Immature natural killer cell (primary cell): ENCODE measurements at regions not wholly inside any gene's neighbourhood (a gene's known extent, or its start where the extent isn't known, plus 50 kb on each side); places are given as distances from the start of the nearest gene placed in this dataset.
A peak's percentile ranks its signal among the peaks of the same experiment; 100 is the strongest.

ENCODE experiments used
- DNase-seq, 3 donors: peaks; one replicate each; pipeline ENCODE4 v3.0.0; 2022; ENCODE audit warnings: mixed read lengths in 1 of 3
- H3K27ac Mint-ChIP-seq, 6 donors: one replicate each; pipeline ENCODE4 v1.8.0; 2020; ENCODE audit warnings: mixed read lengths in 6 of 6, mild to moderate bottlenecking in 5 of 6, inconsistent platforms in 4 of 6, moderate library complexity in 3 of 6
- H3K27me3 Mint-ChIP-seq, 3 donors: one replicate each; pipeline ENCODE4 v1.8.0; 2020 to 2021; ENCODE audit warnings: low read depth in 3 of 3, mild to moderate bottlenecking in 3 of 3, mixed read lengths in 3 of 3, moderate library complexity in 3 of 3, inconsistent platforms in 1 of 3
- H3K36me3 Mint-ChIP-seq, 3 donors: one replicate each; pipeline ENCODE4 v1.8.0; 2020; ENCODE audit warnings: mixed read lengths in 3 of 3, inconsistent platforms in 2 of 3, mild to moderate bottlenecking in 2 of 3
- H3K4me1 Mint-ChIP-seq, 2 donors: one replicate each; pipeline ENCODE4 v1.8.0; 2020; ENCODE audit warnings: inconsistent platforms in 2 of 2, mild to moderate bottlenecking in 2 of 2, mixed read lengths in 2 of 2, moderate library complexity in 1 of 2
- H3K4me3 Mint-ChIP-seq, 5 donors: one replicate each; pipeline ENCODE4 v1.8.0; 2020; ENCODE audit warnings: mild to moderate bottlenecking in 5 of 5, mixed read lengths in 5 of 5, inconsistent platforms in 3 of 5, moderate library complexity in 3 of 5
- H3K9me3 Mint-ChIP-seq, 6 donors: one replicate each; pipeline ENCODE4 v1.8.0; 2020; ENCODE audit warnings: mild to moderate bottlenecking in 6 of 6, mixed read lengths in 6 of 6, inconsistent platforms in 4 of 6, moderate library complexity in 3 of 6

DNA sequence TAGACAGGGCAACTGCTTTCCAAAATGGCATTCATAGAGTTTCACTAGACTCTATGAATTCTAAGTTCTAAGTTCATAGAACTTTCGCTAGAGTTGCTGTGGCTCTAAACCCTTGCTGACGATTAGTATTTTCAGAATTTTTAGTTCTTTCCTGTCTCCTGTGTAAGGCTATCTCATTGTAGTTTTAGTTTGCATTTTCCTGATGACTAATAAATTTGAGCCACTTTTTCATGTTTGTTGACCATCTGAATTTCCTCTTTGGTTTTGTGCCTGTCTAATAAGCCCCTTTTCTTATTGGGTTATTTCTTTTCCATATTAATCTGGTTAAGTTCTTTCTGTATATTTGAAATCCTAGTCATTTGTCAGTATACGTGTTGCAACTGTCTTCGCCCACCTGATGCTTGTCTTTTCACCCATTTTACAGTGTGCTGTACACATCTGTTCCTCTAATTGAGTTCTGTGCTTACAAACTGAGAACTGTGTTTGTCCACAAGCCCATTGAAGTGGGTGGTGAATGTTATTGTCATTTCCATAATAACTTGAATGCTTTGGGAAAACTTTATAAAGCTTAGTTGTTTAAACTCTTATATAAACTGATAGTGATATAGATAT is 177.7 kb upstream of the CDYL start:
- Mint-ChIP-seq H3K4me3 (no peak overlapping the region), H3K27me3 (peaks cover 0 to 4% (median 3%) of the 10 kb centered on the region in 3 donors), H3K9me3 (no peaks in the 10 kb centered on the region), H3K36me3 (peaks cover 4 to 6% (median 4%) of the 10 kb centered on the region in 3 donors), H3K4me1 (peaks cover 8 to 10% of the 10 kb centered on the region in 2 donors), H3K27ac (no peak overlapping the region)
- no peak for DNase-seq

DNA sequence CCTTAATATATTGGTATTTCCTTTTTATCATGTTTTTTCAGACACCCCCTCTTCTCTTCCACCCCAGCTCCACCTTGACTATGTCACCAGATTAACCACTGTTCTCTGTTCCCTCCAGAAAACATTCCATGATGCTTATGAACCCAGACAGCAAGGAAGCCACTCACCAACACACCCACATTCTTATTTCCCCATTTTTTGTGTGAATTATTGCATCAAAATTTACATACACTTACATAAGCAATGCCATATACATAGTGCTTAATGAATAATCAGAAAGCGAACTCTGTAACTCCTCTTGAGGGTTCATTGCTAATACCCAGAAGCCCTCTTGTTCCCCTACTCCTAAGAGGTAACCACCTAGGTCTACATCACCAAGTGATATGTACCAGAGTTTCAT is 182.3 kb upstream of the CDYL start:
- DNase-seq: no peak
- H3K4me3 Mint-ChIP-seq: peak overlapping the region in 1 of 5 donors; percentile 3
- H3K9me3 Mint-ChIP-seq: no peaks in the 10 kb centered on the region
- H3K27me3 Mint-ChIP-seq: peaks cover 0 to 4% (median 0%) of the 10 kb centered on the region in 3 donors
- H3K4me1 Mint-ChIP-seq: peaks cover 8 to 10% of the 10 kb centered on the region in 2 donors
- H3K27ac Mint-ChIP-seq: peak overlapping the region in 2 of 6 donors; percentile 28 to 66
- no peaks in the 10 kb centered on the region for H3K36me3 Mint-ChIP-seq

DNA sequence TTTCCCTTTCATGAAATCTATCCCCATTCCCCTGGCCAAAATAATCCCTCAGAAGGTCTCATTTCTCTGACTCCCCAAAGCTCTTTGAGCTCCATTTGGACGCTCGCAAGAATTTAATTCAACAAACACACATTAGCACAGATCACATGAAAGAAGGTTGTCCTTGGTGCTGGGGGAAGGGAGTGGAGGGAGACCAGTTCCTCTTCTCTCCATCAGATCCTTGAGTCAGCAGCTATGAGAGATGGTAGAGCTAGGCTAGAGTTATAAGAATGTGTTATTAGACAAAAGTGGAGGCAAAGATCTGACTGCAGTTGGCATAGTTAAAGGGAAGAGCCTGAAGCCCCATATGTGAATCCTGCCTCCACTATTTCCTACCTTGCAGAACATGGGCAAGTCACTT is 184.2 kb upstream of the CDYL start:
- peaks cover 0 to 3% (median 1%) of the 10 kb centered on the region in 3 donors for H3K27me3 Mint-ChIP-seq
- H3K4me1 Mint-ChIP-seq: peaks cover 8 to 10% of the 10 kb centered on the region in 2 donors
- no peak for DNase-seq
- no peak overlapping the region for H3K4me3 Mint-ChIP-seq
- H3K36me3 Mint-ChIP-seq: peaks cover 0 to 2% (median 0%) of the 10 kb centered on the region in 3 donors
- no peak overlapping the region for H3K27ac Mint-ChIP-seq
- no peaks in the 10 kb centered on the region for H3K9me3 Mint-ChIP-seq

DNA sequence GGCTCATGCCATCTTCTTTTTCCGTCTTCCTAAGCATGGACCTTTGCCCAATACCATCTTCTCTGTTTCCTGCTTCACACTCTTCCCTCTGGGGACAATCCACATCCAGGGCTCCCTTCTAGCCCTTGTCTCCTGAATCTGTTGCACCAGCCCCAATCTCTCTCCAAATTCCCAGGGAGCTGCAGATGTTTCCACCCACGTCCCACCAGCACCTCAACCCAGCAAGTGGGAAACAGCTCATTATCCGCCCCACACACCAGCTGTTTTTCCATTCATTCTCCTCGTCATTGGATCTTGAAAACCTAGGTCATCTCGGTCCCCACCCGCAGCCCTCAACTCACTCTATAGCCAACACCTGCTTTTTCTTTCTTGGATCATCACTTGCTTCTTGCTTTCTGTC is 185.0 kb upstream of the CDYL start:
- Mint-ChIP-seq H3K27me3 (peaks cover 0 to 3% (median 0%) of the 10 kb centered on the region in 3 donors), H3K4me3 (no peak overlapping the region), H3K9me3 (no peaks in the 10 kb centered on the region), H3K27ac (no peak overlapping the region), H3K4me1 (peaks cover 8 to 10% of the 10 kb centered on the region in 2 donors), H3K36me3 (peaks cover 0 to 6% (median 0%) of the 10 kb centered on the region in 3 donors)
- DNase-seq: no peak

DNA sequence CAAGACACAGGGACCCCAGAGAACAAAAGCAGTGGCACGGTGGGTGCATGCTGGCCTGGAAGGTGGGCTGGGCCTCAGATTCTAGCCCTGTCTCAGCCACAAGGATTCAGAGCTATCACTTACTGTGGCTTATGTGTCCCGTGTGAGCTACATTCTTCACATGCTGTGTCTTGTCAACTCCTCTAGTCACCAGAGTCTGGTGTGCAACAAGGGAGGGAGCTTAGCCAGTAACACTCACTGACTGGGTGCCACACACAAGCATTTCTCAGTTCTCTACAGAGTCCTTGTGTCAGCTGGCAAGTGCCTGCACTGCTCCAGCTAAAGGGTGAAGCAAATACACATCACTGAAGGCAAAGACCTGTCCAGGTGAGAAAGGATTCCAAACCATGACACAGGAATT is 186.9 kb upstream of the CDYL start:
- H3K4me1 Mint-ChIP-seq: peaks cover 8 to 10% of the 10 kb centered on the region in 2 donors
- no peak overlapping the region for H3K4me3 Mint-ChIP-seq
- H3K27ac Mint-ChIP-seq: no peak overlapping the region
- H3K36me3 Mint-ChIP-seq: peaks cover 0 to 14% (median 0%) of the 10 kb centered on the region in 3 donors
- peaks cover 0 to 3% (median 0%) of the 10 kb centered on the region in 3 donors for H3K27me3 Mint-ChIP-seq
- no peak for DNase-seq
- H3K9me3 Mint-ChIP-seq: no peaks in the 10 kb centered on the region

DNA sequence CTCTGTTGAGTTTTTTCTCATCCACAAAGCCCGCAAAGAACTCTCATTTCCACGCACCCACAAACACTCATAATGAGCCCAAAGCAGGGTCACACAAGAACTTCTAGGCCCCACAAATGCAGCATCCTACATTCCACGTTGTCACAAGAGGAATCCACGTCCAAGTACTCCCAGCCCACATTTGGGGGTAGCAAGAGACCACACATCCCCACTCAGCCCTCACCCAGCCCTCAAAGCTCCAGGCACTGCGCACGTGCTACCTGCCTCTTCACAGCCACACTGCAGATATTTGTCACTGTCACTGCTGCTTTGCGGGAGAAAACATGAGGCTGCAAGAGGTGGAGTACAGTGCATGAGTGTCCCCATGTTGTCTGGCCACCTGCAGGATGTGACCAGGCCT is 187.6 kb upstream of the CDYL start:
- Mint-ChIP-seq H3K27me3 (peaks cover 0 to 3% (median 0%) of the 10 kb centered on the region in 3 donors), H3K4me1 (peaks cover 3 to 4% of the 10 kb centered on the region in 2 donors), H3K36me3 (peaks cover 0 to 14% (median 0%) of the 10 kb centered on the region in 3 donors), H3K9me3 (no peaks in the 10 kb centered on the region), H3K27ac (no peak overlapping the region), H3K4me3 (no peak overlapping the region)
- no peak for DNase-seq

DNA sequence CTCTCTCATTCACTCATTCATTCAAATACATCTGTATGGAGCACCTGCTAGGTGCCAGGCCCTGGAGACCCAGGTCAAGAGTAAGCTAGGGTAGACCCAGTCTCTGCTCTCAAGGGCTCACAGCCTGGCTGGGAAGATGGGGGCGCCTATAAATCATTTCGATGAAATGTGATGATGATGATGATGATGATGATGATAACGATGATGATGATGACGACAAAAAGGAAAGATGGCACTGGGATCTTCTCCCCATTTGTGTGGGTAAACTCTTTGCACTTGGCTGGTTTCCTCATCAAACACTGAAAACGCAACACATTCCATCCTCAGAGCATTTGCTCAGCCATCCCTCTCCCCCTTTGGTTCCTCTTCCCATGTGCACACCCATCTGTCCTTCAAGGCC is 188.0 kb upstream of the CDYL start:
- Mint-ChIP-seq H3K4me1 (peaks cover 0 to 4% of the 10 kb centered on the region in 2 donors), H3K4me3 (no peak overlapping the region), H3K9me3 (no peaks in the 10 kb centered on the region), H3K36me3 (peaks cover 0 to 14% (median 0%) of the 10 kb centered on the region in 3 donors), H3K27ac (no peak overlapping the region), H3K27me3 (peaks cover 0 to 3% (median 0%) of the 10 kb centered on the region in 3 donors)
- DNase-seq: no peak

DNA sequence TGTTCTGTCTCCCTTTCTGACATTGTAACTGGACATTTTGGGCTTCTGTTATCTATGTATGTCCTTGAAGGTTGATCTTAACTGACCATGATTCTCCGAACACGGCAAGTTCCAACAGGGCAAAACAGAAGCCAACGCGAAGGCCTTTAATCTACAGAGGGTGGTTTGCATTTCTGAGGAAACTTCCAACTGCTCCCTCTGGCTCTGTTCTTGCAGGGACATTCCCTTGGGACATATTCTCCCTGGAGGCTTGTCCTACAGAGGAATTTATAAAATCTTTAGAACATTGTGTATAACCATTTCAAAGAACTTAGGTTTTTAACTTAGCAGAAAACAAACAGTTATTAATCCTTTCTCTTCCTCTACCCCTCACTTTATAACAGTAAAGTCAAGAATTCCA is 189.0 kb upstream of the CDYL start:
- Mint-ChIP-seq H3K4me1 (peaks cover 0 to 4% of the 10 kb centered on the region in 2 donors), H3K27me3 (peaks cover 0 to 3% (median 0%) of the 10 kb centered on the region in 3 donors), H3K4me3 (no peak overlapping the region), H3K9me3 (no peaks in the 10 kb centered on the region), H3K36me3 (peaks cover 0 to 14% (median 0%) of the 10 kb centered on the region in 3 donors), H3K27ac (no peak overlapping the region)
- no peak for DNase-seq

DNA sequence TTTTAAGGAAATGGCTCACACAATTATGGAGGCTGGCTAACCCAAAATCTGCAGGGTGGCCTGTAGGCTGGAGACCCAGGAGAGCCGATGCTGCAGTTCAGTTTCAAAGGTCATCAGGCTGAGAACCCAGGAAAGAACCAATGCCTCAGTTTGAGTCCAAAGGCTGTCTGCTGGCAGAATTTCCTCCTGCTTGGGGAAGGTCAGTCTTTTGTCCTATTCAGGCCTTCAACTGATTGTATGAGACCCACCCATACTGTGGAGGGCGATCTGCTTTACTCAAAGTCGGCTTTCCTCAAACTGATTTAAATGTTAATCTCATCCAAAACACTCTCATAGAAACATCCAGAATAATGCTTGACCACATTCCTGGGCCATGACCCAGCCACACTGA is 189.7 kb upstream of the CDYL start:
- H3K36me3 Mint-ChIP-seq: peaks cover 0 to 14% (median 0%) of the 10 kb centered on the region in 3 donors
- DNase-seq: no peak
- peaks cover 0 to 4% of the 10 kb centered on the region in 2 donors for H3K4me1 Mint-ChIP-seq

DNA sequence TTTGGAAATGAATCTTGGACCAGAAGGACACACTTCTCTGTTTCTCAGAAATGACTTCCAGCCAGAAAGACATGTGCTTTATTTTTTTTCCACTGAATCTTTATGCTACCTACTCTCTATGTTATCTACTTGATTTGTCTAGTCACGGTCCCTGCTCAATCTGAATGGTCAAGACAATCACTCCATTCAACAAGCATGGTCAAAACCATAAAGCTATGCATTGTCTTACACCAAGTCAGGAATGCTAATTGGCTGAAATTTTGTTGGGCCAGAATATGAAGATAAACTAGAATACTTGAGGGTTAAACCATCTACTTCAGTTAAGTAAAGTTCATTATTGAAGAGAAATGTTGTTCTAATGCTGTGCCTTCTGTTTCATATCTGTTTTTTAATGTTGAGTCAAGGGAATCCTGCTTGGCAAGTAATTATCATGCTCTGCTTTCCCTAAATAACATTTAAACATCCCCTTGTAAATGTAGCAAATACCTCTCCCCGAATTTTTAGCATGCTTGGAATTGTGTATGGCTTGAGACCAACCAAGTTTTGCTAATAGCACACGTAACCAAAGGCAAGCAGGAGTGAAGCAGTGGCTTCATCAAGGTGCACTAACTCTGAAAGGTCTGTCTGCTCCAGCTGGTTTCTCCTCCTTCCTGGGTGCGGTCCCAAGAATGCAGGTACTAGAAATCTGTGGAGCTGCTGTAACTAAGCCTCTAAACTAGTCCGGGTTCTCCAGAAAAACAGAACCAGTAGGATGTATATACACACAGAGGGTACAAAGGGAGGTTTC is 190.3 kb upstream of the CDYL start:
- no peak overlapping the region for H3K27ac Mint-ChIP-seq

More for the DNA sequence above, 189.7 kb upstream of the CDYL start:
- Mint-ChIP-seq H3K9me3 (no peaks in the 10 kb centered on the region), H3K27me3 (peaks cover 0 to 3% (median 0%) of the 10 kb centered on the region in 3 donors), H3K4me3 (no peak overlapping the region), H3K27ac (no peak overlapping the region)

DNA sequence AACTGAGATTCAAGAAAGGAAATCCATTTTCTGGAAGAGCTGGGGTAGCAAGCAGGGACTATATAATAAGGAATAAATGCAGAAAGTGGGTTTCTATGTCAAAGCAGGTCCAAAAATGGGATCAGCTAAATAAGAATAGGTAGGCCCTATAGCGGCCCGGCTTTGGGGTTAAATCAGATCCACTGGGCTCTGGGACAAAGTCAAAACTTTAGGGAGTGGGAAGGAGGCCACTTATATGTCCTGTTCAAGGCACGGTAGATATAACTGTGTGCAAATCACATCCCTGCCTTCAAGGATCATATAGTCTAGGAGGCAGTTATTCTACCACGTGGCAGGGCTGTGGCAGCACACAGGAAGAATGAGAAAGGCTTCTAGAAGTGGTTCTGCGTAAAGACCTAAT is 191.4 kb upstream of the CDYL start:
- Mint-ChIP-seq H3K4me3 (no peak overlapping the region), H3K4me1 (peaks cover 0 to 4% of the 10 kb centered on the region in 2 donors), H3K27ac (no peak overlapping the region), H3K9me3 (no peaks in the 10 kb centered on the region), H3K27me3 (peaks cover 0 to 3% (median 0%) of the 10 kb centered on the region in 3 donors), H3K36me3 (peaks cover 0 to 14% (median 0%) of the 10 kb centered on the region in 3 donors)
- no peak for DNase-seq

More for the DNA sequence above, 190.3 kb upstream of the CDYL start:
- DNase-seq: no peak
- H3K27me3 Mint-ChIP-seq: peaks cover 0 to 3% (median 0%) of the 10 kb centered on the region in 3 donors
- H3K36me3 Mint-ChIP-seq: peaks cover 0 to 14% (median 0%) of the 10 kb centered on the region in 3 donors
- no peaks in the 10 kb centered on the region for H3K9me3 Mint-ChIP-seq
- peaks cover 0 to 4% of the 10 kb centered on the region in 2 donors for H3K4me1 Mint-ChIP-seq
- H3K4me3 Mint-ChIP-seq: no peak overlapping the region

DNA sequence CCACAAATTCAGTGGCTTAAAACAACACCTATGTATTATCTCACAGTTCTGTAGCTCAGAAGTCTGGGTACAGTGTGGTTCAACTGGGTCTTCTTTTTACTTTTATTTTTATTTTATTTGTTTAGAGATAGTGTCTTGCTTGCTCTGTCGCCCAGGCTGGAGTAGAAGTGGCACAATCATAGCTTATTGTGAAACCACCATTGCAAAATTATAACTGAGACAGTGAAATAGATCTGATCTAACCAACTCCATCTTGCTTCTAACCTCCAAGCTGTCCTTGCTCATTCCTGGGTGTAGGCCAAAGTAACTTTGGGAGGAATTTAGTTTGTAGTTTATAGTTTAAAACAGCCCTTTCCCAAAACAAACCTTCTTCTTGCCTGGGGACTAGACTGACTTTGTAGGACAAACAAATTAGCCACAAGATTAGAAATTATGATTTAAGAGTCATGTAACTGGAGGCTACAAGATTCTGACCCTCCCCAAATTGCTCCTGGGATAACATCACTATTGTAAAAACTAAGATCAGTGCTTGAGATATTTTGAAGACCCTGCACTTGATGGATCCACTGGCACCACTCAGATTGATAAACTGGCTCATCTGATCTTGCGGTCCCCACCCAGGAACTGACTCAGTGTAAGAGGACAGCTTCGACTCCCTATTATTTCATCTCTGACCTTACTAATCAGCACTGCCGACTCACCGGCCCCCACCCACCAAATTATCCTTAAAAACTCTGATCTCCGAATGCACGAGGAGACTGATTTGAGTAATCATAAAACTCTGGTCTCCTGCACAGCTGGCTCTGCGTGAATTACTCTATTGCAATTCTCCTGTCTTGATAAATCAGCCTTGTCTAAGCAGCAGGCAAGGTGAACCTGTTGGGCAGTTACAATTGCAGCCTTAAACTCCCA is 193.4 kb upstream of the CDYL start:
- Mint-ChIP-seq H3K4me3 (no peak overlapping the region), H3K36me3 (peaks cover 0 to 14% (median 0%) of the 10 kb centered on the region in 3 donors), H3K4me1 (peaks cover 0 to 4% of the 10 kb centered on the region in 2 donors), H3K27ac (no peak overlapping the region), H3K9me3 (no peaks in the 10 kb centered on the region), H3K27me3 (peaks cover 0 to 2% (median under 1%) of the 10 kb centered on the region in 3 donors)
- no peak for DNase-seq
